ENCODE measurements at regions not wholly inside any gene's neighbourhood (a gene's known extent, or its start where the extent isn't known, plus 50 kb on each side); places are given as distances from the start of the nearest gene placed in this dataset.

DNA sequence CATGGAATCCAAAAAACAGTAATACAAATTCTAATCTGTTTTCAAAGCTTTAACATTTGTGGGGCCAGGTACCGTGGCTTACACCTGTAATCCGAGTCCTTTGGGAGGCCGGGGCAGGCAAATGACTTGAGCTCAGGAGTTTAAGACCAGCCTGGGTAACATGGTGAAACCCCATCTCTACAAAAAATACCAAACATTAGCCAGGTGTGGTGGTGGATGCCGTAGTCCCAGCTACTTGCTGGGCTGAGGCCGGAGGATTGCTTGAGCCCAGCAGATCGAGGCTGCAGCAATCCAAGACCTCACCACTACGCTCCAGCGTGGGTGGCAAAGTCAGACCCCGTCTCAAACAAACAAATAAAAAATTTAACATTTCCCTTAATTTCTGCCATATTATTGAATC lies 74.3 kb upstream of the SALL3 start:
- TF ChIP-seq, protein P1, sequence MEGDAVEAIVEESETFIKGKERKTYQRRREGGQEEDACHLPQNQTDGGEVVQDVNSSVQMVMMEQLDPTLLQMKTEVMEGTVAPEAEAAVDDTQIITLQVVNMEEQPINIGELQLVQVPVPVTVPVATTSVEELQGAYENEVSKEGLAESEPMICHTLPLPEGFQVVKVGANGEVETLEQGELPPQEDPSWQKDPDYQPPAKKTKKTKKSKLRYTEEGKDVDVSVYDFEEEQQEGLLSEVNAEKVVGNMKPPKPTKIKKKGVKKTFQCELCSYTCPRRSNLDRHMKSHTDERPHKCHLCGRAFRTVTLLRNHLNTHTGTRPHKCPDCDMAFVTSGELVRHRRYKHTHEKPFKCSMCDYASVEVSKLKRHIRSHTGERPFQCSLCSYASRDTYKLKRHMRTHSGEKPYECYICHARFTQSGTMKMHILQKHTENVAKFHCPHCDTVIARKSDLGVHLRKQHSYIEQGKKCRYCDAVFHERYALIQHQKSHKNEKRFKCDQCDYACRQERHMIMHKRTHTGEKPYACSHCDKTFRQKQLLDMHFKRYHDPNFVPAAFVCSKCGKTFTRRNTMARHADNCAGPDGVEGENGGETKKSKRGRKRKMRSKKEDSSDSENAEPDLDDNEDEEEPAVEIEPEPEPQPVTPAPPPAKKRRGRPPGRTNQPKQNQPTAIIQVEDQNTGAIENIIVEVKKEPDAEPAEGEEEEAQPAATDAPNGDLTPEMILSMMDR (IDR thresholded peaks at IDR 0.05; ENCODE audit: low read depth, low read length), result no peak
- no peak overlapping the region for H3K4me3 ChIP-seq (ENCODE audit: low read depth, low read length)

DNA sequence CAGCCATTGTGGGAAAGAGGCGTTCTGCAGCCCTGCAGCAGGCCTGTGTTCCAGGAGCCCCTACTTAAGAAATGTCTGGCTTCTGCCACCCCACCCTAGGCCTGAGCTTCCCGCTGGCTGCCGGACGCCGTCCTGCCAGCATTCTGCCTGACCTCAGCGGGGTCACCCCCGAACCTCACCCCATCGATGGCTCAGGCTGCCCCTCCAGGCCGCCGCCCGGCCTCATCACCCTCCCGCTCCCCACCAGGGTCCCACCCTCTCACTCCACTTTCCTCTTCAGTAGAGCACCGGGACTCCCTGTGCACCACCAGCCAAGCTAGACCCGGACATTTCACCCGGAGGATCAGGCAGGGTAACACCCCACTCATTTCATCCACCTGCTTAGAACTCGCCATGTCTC lies 73.6 kb upstream of the SALL3 start:
- H3K4me3 ChIP-seq (ENCODE audit: low read depth, low read length), result no peak overlapping the region
- TF ChIP-seq, protein P1 (IDR thresholded peaks at IDR 0.05; ENCODE audit: low read depth, low read length), result no peak

DNA sequence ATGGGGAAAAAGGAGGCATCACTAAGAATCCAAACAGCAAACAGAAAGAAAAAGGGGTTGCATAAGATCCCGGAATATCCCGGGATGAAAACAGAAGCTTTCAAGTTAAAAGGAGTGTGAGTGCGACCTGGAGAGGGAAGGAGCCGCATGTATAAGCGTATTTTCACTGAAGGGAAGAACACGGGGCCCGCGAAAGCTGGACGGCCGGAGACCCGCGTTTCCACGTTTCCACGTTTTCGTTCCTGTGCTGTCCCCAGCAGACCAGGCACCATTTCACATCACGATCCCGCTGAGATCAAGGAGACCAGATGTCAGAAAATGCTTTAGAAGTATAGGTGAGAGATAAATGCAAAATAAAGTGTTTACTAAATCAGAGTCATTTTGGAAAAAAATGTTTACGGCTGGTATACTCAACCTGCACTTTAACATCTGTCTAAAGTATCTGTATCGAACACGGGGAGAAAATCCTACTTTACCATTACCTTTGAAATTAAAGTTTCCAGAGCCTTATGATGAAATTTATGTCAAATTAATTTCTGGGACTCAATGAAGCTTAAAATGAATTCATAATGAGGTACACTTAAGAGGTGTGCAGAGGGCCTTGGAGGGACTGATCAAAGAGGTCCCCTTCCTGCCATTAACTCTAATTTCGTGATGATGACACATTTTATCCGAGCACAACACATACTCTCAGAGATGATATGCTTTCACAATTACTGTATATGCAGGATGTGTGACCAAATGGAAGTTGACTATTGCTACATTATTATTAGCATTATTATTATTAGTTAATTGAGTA lies 71.0 kb upstream of the SALL3 start:
- no peak overlapping the region for H3K4me3 ChIP-seq (ENCODE audit: low read depth, low read length)

DNA sequence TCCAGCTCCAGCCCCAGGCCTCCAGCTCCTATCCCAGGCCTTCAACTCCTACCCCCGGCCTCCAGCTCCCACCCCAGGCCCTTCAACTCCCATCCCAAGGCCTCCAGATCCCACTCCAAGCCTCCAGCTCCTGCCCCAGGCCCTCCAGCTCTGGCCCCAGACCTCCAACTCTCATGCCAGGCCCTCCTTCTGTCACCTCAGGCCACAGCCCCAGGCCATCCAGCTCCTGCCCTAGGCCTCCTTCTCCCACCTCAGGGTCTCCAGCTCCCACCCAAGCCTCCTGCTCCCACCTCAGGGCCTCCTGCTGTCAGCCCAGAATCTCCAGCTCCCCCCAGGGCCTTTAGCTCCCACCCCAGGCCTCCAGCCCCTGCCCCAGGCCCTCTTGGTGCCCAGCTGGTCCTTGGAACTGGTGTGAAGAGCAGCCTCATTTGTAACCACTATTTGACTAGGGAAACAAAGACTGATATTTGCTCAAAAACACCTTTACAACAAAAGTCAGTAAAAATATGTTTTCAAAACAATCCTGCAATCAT lies 67.8 kb upstream of the SALL3 start:
- TF ChIP-seq, protein P1 (IDR thresholded peaks at IDR 0.05; ENCODE audit: low read depth, low read length), result no peak
- H3K4me3 ChIP-seq (ENCODE audit: low read depth, low read length), result no peak overlapping the region

More for the DNA sequence above, 71.0 kb upstream of the SALL3 start:
- TF ChIP-seq, protein P1 (IDR thresholded peaks at IDR 0.05; ENCODE audit: low read depth, low read length), result no peak

DNA sequence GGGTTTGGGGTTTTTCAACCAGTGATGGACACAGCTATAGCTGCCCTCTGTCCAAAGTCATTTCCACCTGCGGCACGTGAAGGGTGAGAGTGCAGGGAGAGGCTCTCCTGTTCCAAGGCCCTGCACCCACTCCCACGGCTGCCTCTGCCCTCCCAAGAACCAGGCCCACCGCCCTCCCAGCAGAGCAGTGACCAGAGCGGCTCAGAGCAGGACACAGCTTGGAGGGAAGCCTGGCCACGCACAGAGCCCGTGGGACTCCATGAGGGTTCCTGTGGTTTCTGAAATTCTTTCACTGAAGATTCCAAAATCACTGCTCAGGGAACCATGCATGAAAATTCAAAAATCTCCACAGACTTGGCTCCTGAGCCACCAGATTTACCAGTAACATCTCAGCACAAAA lies 67.3 kb upstream of the SALL3 start:
- TF ChIP-seq, protein P1 (IDR thresholded peaks at IDR 0.05; ENCODE audit: low read depth, low read length), result no peak
- H3K4me3 ChIP-seq (ENCODE audit: low read depth, low read length), result no peak overlapping the region

DNA sequence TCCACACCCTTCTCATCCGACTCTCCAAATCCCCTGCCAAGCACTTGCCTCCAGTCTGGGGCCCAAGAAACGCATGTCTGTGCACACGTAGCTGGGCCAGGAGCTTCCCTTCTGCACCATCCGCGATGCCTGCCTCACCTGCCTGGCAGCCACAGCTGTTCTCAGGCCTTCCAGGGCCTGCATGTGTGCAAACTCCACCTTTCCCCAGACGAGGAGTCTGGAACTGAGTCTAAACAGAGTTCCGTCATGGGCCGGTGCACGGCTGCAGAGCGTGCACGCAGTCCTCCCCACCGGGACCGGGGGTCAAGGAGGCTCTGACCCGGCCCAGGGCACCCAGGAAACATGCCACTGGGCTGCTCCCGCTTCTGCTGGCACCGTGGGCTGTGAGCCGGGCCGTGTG lies 66.8 kb upstream of the SALL3 start:
- no peak overlapping the region for H3K4me3 ChIP-seq (ENCODE audit: low read depth, low read length)
- TF ChIP-seq, protein P1 (IDR thresholded peaks at IDR 0.05; ENCODE audit: low read depth, low read length), result no peak

DNA sequence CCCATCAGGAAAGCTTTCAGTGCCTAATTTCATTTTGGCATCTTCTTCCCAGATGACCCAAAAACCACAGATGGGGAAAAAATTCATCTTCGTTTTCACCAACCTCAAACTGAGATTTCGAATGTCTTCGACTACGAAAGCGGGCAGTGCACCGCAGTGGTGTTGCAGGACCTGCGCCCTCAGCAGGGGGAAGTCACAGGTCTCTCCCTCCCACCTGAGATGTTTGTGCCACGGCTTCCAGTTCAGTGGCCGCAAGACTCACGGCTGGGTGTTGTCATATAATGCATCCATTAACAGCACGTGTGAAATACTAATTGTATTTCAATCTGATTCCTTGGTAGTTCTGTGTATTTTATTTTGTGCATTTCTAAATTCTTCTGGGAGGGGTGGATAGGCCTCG lies 66.2 kb upstream of the SALL3 start:
- no peak overlapping the region for H3K4me3 ChIP-seq (ENCODE audit: low read depth, low read length)
- TF ChIP-seq, protein P1 (IDR thresholded peaks at IDR 0.05; ENCODE audit: low read depth, low read length), result no peak
